ENCODE measurements at regions not wholly inside any gene's neighbourhood (a gene's known extent, or its start where the extent isn't known, plus 50 kb on each side); places are given as distances from the start of the nearest gene placed in this dataset.

- no peak overlapping the region for H3K4me3 Mint-ChIP-seq (ENCODE audit: unreplicated experiment)
Measured at GRCh38 chr11:15671216-15671615, 556.5 kb downstream of the INSC start.

GRCh38 chr11:15672825-15673224 is 558.1 kb downstream of the INSC start:
- Mint-ChIP-seq H3K27me3 (ENCODE audit: unreplicated experiment) (no peaks in the 10 kb centered on the region), H3K27ac (ENCODE audit: unreplicated experiment) (no peak overlapping the region), H3K4me1 (ENCODE audit: low read depth, unreplicated experiment) (no peaks in the 10 kb centered on the region), H3K9me3 (ENCODE audit: unreplicated experiment) (peaks cover 1% of the 10 kb centered on the region), H3K36me3 (ENCODE audit: unreplicated experiment) (peaks cover 5% of the 10 kb centered on the region), H3K4me3 (ENCODE audit: unreplicated experiment) (no peak overlapping the region)
- TF ChIP-seq CTCF (IDR thresholded peaks at IDR 0.05; ENCODE audit: partially characterized antibody, unreplicated experiment): no peak
- no peak for DNase-seq

More at GRCh38 chr11:15671216-15671615, 556.5 kb downstream of the INSC start:
- Mint-ChIP-seq H3K4me1 (ENCODE audit: low read depth, unreplicated experiment) (no peaks in the 10 kb centered on the region), H3K27ac (ENCODE audit: unreplicated experiment) (no peak overlapping the region), H3K9me3 (ENCODE audit: unreplicated experiment) (peaks cover 1% of the 10 kb centered on the region), H3K27me3 (ENCODE audit: unreplicated experiment) (no peaks in the 10 kb centered on the region), H3K36me3 (ENCODE audit: unreplicated experiment) (peaks cover under 1% of the 10 kb centered on the region)
- DNase-seq: no peak
- no peak for TF ChIP-seq CTCF (IDR thresholded peaks at IDR 0.05; ENCODE audit: partially characterized antibody, unreplicated experiment)

GRCh38 chr11:15673408-15673831 is 558.7 kb downstream of the INSC start:
- DNase-seq: no peak

GRCh38 chr11:15674756-15675155 is 560.0 kb downstream of the INSC start:
- no peaks in the 10 kb centered on the region for H3K27me3 Mint-ChIP-seq (ENCODE audit: unreplicated experiment)
- H3K36me3 Mint-ChIP-seq (ENCODE audit: unreplicated experiment): peaks cover 10% of the 10 kb centered on the region
- peaks cover 1% of the 10 kb centered on the region for H3K9me3 Mint-ChIP-seq (ENCODE audit: unreplicated experiment)
- no peaks in the 10 kb centered on the region for H3K4me1 Mint-ChIP-seq (ENCODE audit: low read depth, unreplicated experiment)
- no peak overlapping the region for H3K4me3 Mint-ChIP-seq (ENCODE audit: unreplicated experiment)
- DNase-seq: no peak
- no peak overlapping the region for H3K27ac Mint-ChIP-seq (ENCODE audit: unreplicated experiment)
- TF ChIP-seq CTCF (IDR thresholded peaks at IDR 0.05; ENCODE audit: partially characterized antibody, unreplicated experiment): no peak

More at GRCh38 chr11:15673408-15673831, 558.7 kb downstream of the INSC start:
- H3K4me1 Mint-ChIP-seq (ENCODE audit: low read depth, unreplicated experiment): no peaks in the 10 kb centered on the region
- H3K27ac Mint-ChIP-seq (ENCODE audit: unreplicated experiment): no peak overlapping the region
- TF ChIP-seq CTCF (IDR thresholded peaks at IDR 0.05; ENCODE audit: partially characterized antibody, unreplicated experiment): no peak
- H3K9me3 Mint-ChIP-seq (ENCODE audit: unreplicated experiment): peaks cover 1% of the 10 kb centered on the region
- H3K4me3 Mint-ChIP-seq (ENCODE audit: unreplicated experiment): no peak overlapping the region
- peaks cover 5% of the 10 kb centered on the region for H3K36me3 Mint-ChIP-seq (ENCODE audit: unreplicated experiment)
- no peaks in the 10 kb centered on the region for H3K27me3 Mint-ChIP-seq (ENCODE audit: unreplicated experiment)

GRCh38 chr11:15675683-15676082 is 561.0 kb downstream of the INSC start:
- Mint-ChIP-seq H3K4me1 (ENCODE audit: low read depth, unreplicated experiment) (no peaks in the 10 kb centered on the region), H3K36me3 (ENCODE audit: unreplicated experiment) (peaks cover 10% of the 10 kb centered on the region), H3K4me3 (ENCODE audit: unreplicated experiment) (no peak overlapping the region), H3K9me3 (ENCODE audit: unreplicated experiment) (peaks cover 1% of the 10 kb centered on the region), H3K27me3 (ENCODE audit: unreplicated experiment) (no peaks in the 10 kb centered on the region), H3K27ac (ENCODE audit: unreplicated experiment) (no peak overlapping the region)
- no peak for TF ChIP-seq CTCF (IDR thresholded peaks at IDR 0.05; ENCODE audit: partially characterized antibody, unreplicated experiment)
- DNase-seq: no peak

Measured in glutamatergic neuron (in vitro differentiated cells).